ENCODE measurements at regions not wholly inside any gene's neighbourhood (a gene's known extent, or its start where the extent isn't known, plus 50 kb on each side); places are given as distances from the start of the nearest gene placed in this dataset.

GRCh38 chr6:41429506-41430504, 94.4 kb downstream of the NCR2 start:
- no peak for DNase-seq

- DNase-seq = no peak
Observed at GRCh38 chr6:41430875-41431274, 95.5 kb downstream of the NCR2 start.

- DNase-seq = no peak
Observed at GRCh38 chr6:41432280-41432679, 96.9 kb downstream of the NCR2 start.

- DNase-seq = no peak
Observed at GRCh38 chr6:41434803-41435481, 99.5 kb downstream of the NCR2 start.

DNA sequence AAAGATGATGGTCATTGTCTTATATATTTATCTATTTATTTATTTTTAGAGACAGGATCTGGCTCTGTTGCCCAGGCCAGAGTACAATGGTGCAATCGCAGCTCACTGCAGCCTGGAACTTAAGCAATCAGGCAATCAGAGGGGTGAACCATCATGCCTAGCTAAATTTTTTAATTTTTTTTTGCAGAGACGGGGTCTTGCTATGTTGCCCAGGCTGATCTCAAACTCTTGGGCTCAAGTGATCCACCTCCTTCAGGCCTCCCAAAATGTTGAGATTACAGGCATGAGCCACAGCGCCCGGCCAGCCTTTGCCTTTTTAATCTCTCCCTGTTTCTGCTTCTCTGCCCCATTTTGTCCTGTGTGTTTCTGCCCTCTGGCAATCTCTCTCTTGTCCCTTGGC, 102.2 kb downstream of the NCR2 start:
- no peak for DNase-seq

DNA sequence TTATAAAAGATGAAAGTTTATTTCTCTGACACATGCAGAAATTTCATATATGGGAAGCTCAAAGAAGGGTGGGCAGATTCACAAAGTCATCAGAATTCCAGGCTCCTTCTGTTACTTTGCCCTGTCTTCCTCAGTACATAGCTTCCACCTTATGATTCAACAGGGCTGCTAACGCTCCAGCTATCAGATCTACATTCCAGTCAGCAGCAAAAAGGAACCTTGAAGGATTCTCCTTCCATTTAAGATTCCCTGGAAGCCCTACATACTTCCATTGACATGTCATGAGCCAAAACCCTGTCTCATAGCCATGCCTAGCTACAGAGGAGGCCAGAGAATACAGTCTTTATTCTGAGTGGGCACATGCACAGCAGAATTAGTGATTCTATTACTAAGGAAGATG, 103.3 kb downstream of the NCR2 start:
- no peak for DNase-seq

DNA sequence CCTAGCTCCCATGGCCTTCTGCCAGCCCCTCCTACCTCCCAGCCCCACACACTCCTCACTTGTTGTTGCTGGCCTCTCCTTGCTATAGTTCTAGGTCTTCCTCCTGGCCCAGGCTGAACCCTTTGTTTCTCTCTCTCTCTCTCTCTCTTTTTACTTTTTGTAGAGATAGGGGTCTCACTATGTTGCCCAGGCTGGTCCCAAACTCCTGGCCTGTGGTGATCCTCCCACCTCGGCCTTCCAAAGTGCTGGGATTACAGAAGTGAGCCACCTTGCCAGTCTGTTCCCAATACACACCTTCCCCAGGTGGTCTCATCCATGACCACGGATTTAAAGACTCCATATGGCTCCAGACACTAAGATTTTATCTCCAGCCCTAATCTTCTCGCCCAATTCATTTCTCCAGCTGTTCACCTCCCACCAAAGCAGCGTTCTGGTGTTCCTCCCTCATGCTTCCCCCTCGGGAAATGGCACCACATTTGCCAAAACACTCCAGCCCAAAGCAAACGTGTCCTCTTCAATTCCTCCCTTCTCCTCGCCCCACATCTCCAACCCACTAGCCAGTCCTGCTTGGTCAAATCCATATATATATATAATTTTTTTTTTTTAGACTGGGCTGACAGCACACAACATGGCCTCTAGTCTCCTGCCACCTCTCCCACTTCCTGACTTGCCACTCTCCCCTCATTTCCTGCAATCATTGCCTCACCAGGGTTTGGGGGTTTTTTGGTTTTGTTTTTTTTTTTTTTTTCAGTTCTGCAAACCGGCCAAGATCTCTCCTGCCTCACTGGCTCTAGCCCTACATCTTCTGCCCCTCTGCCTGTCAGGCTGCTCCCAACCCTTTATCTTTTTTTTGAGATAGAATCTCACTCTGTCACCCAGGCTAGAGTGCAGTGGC, 104.4 kb downstream of the NCR2 start:
- DNase-seq = no peak

GRCh38 chr6:41440958-41441357, 105.2 kb upstream of the FOXP4 start:
- DNase-seq = no peak

DNA sequence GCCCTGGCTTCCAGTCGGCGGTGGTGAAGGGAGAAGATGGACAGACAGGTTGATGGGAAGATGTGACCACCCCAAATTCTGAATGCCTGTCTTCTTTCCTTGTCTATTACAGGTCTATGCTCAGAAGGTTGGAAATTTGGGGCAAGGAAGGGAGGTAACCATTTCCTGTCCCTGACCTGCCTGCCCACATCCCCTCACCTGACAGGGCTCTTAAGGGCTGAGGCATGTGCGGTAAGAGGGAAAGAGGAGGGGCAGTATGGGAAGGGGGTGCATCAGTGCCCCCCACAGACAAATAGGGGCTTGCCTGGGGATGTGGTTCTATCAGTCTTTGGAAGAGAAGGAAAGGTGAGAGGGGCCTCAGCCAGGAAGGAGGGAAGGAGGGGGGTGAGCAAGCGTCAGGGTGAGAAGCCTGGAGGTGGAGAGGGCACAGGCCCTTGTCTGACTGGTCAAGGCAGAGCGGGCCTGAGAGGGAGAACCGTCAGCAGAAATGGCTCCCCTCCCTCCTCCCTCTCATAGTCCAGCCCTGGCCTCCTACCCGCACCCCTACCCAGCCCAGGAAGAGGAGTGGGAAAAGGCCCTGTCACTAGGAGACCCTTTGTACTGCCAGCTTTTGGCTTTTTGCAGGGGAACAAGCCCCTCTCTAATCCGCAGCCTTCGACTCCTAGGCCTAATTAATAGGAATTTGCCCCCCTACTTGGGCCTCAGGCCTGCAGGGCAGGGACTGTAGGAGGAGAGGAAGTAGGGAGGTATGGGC, 104.4 kb upstream of the FOXP4 start:
- no peak for DNase-seq

DNA sequence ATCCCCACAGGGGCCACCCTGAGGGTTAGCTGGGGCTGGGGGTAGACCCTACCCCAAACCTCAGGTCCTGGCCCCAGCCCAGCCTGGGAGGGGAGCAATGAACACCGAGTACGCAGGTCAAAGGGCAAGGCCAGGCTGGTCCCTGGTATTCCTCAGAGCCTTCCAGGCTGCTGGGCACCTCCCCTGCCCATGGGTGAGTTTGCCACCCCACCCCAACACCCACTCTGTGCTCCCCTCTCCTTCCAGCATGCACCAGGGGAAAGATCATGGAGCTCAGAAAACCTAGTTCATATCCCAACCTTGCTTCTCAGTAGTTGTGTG, 103.9 kb upstream of the FOXP4 start:
- no peak for DNase-seq

DNA sequence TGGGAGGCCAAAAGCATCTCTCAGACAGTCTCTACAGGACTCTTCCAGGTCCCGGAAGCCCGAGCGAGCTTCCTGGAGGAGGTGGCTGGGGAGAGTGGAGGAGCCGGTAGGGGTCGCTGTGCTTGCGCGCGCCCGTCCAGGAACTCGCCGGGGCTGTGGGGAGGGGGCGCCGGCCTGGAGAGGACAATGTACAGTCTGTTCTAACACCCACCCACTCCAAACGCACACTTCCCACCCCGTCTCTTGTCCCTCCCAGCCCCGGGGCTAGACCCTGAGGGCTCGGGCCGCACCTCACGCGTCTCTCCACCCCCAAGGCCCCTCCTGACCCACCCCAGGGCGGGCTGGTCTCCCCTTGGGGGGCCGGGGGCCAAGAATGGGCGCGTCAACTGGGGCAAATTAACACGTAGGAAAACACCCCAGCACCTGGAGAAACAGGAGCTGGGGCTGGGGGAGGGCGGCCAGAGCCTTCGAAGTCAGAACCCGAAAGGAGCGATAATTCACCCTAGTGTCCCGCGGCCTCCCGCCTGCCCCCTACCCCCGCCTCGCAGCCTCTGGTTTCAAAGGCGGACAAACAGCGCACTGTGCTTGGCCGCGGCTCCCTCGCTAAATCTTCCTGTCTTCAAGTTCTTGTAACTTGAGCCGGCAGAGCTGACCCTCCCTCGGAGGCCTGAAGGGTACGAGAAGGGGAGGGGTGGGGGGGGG, 103.2 kb upstream of the FOXP4 start:
- no peak for DNase-seq

DNA sequence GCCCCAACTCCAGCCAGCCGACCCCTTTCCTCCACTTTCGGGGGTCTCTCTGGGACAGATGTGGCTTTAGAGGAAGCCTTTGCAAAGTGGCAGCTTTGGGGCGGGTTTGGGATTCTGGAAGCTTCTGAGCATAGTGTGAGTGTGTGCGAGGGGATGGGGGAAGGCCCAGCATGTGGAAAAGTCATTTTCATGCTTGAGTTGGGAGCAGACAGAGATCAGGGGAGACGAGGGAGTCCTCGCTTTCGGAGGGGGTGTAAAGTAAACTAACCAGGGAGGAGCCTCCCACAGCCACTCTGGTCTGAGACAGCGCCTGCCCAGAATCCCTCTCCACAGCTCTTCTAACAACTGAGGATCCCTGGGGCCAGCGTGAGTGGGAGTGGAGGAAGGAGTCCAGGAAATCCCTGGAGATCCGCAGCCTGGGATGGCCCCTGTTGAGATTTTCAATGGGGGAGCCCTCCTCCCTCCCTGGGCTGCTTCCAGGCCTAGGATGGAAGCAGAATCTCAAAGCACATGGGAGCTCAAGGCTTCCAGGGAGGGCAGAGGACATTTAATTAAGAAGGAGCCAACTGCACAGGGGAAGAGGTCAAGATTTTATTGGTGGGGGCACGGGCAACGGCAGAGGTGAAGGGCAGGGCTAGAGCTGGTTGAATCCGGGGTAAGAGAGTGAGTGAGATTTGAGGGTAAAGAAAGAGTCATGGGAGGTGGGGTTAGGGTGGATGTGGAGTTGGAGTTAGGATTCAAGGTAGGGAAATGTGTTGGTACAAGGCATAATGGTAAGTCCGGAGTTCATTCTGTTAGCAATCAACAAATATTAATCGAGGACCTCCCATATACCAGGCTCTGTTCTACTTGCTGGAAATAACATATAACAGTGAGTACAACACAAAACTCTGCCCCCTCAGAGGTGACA, 102.3 kb upstream of the FOXP4 start:
- DNase-seq = no peak

DNA sequence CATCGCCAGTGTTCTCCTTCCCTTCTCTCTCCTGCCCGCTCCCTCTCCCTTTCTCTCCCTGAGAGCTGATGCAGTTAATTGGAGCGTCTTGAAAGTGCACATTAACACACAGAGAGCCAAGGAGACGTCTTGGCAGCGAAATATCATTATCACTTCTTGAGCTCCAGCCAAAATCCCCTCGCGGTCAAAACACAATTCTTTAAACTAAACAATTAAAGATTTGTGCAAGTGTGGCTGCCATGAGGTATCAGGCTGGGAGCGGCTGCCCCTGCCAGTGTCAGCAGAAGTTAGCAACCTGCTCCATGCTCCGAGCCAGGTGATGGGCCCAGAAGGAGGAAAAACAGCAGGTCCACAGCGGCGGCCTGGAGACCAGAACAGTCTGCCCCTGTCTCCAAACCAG, 100.9 kb upstream of the FOXP4 start:
- DNase-seq = no peak

DNA sequence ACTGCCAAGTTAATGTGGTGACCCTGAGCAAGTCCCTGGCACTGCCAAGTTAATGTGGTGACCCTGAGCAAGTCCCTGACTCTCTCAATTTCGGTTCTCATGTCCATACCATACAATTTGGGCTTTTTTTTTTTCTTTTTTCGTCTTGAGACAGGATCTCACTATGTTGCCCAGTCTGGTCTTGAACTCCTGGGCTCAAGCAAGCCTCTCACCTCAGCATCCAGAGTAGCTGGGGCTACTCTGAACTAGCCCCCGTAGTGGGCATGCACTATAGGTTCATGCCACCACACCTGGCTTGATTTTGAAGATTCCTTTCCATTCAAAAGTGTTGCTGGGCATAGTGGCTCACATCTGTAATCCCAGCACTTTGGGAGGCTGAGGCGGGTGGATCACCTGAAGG, 100.0 kb upstream of the FOXP4 start:
- DNase-seq = no peak

GRCh38 chr6:41446907-41447545, 99.2 kb upstream of the FOXP4 start:
- DNase-seq = no peak

DNA sequence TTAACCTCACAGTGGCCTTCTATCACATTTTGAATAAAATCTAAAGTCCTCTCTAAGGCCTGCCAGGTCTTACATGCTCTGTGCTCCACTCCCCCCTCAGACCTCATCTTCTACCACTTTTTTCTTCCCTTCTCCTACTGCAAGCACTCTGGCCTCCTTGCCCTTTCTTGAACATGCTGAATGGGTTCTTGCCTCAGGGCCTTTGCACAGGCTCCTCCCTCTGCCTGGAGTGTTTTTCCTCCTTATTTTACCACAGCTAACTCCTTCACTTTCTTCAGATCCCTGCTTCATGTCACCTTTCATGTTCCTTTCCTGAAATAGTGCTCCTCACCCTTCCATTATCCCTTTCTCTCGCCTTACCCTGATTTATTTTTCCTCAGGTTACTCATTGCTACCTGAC, 97.9 kb upstream of the FOXP4 start:
- no peak for DNase-seq

- no peak for DNase-seq
Observed at GRCh38 chr6:41449399-41450245, 96.6 kb upstream of the FOXP4 start.

- DNase-seq = no peak
Observed at GRCh38 chr6:41450581-41450980, 95.6 kb upstream of the FOXP4 start.

DNA sequence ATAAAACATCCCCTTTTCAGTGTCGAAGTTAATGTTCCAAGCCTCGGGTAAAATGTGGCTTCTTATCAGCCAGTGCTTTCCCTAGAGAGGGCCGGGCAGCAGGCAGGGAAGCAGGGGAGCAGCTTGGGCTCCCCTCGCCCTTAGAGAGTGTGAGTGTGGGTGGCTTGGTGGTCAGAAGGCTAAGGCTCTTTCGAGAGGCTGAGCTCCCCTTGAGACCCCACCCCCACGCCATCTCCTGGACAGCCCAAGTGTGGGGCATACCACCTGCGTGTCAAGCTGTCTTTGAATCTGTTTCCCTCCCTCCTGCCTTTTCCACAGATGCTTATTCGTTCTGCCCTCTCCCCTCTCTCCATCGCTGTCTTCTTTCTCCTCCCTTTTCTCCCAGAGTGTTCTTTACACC, 95.1 kb upstream of the FOXP4 start:
- DNase-seq = no peak
